KMS-11 (cell line): ENCODE measurements at regions not wholly inside any gene's neighbourhood (a gene's known extent, or its start where the extent isn't known, plus 50 kb on each side); places are given as distances from the start of the nearest gene placed in this dataset.

ENCODE experiments used
- H2AFZ ChIP-seq: fragments of 200-600 bp; sonication (generic); 2 replicates; pipeline ENCODE4 v1.6.1; 2016; ENCODE audit warnings: antibody characterized with exemption, mixed run types, low read depth
- H3K27ac ChIP-seq: fragments of 200-600 bp; sonication (generic); 2 replicates; pipeline ENCODE4 v1.6.1; 2016; ENCODE audit warnings: mild to moderate bottlenecking, mixed run types
- H3K27me3 ChIP-seq: fragments of 200-600 bp; sonication (generic); 2 replicates; pipeline ENCODE4 v1.6.1; 2017; ENCODE audit warnings: mild to moderate bottlenecking, low read depth, mixed run types, moderate library complexity; ENCODE audit not compliant: insufficient read depth
- H3K36me3 ChIP-seq: fragments of 200-600 bp; sonication (generic); 2 replicates; pipeline ENCODE4 v1.6.1; 2017; ENCODE audit warnings: mild to moderate bottlenecking, mixed run types; ENCODE audit not compliant: insufficient read depth
- H3K4me1 ChIP-seq: fragments of 200-600 bp; sonication (generic); 2 replicates; pipeline ENCODE4 v1.6.1; 2016; ENCODE audit warnings: mild to moderate bottlenecking, low read depth, mixed run types; ENCODE audit not compliant: poor library complexity, severe bottlenecking
- H3K4me2 ChIP-seq: fragments of 200-600 bp; sonication (generic); 2 replicates; pipeline ENCODE4 v1.7.0; 2016; ENCODE audit warnings: mild to moderate bottlenecking, mixed run types
- H3K4me3 ChIP-seq: fragments of 200-600 bp; sonication (generic); IDR thresholded peaks from 2 replicates; pipeline ENCODE4 v1.6.1; 2017; ENCODE audit warnings: low read depth, low read length, mixed read lengths; ENCODE audit not compliant: insufficient read depth
- H3K79me2 ChIP-seq: fragments of 200-600 bp; sonication (generic); 2 replicates; pipeline ENCODE4 v1.6.1; 2016; ENCODE audit warnings: low read depth, mixed run types; ENCODE audit not compliant: insufficient read depth
- H3K9ac ChIP-seq: fragments of 200-600 bp; sonication (generic); 2 replicates; pipeline ENCODE4 v1.6.1; 2016; ENCODE audit warnings: mild to moderate bottlenecking, mixed run types
- H4K20me1 ChIP-seq: fragments of 200-600 bp; sonication (generic); 2 replicates; pipeline ENCODE4 v1.6.1; 2016; ENCODE audit warnings: mild to moderate bottlenecking, mixed run types; ENCODE audit not compliant: insufficient read depth
- TF ChIP-seq, protein P1 (sequence below): fragments of 200-600 bp; sonication (generic); conservative IDR thresholded peaks from 2 replicates; pipeline ENCODE4 v1.6.1; 2017; ENCODE audit warnings: low read depth, mild to moderate bottlenecking, antibody characterized with exemption, low read length, moderate library complexity, mixed read lengths

- peak overlapping the region; percentile 19 for H3K4me3 ChIP-seq
- no peaks in the 10 kb centered on the region for H3K36me3 ChIP-seq
- no peaks in the 10 kb centered on the region for H4K20me1 ChIP-seq
- no peaks in the 10 kb centered on the region for H3K27me3 ChIP-seq
- H3K79me2 ChIP-seq, result peaks cover 13% of the 10 kb centered on the region; the same call in 1 of the 2 replicates
- peak overlapping the region; percentile 86 for H2AFZ ChIP-seq
- TF ChIP-seq, protein P1, sequence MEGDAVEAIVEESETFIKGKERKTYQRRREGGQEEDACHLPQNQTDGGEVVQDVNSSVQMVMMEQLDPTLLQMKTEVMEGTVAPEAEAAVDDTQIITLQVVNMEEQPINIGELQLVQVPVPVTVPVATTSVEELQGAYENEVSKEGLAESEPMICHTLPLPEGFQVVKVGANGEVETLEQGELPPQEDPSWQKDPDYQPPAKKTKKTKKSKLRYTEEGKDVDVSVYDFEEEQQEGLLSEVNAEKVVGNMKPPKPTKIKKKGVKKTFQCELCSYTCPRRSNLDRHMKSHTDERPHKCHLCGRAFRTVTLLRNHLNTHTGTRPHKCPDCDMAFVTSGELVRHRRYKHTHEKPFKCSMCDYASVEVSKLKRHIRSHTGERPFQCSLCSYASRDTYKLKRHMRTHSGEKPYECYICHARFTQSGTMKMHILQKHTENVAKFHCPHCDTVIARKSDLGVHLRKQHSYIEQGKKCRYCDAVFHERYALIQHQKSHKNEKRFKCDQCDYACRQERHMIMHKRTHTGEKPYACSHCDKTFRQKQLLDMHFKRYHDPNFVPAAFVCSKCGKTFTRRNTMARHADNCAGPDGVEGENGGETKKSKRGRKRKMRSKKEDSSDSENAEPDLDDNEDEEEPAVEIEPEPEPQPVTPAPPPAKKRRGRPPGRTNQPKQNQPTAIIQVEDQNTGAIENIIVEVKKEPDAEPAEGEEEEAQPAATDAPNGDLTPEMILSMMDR, result no peak
- H3K9ac ChIP-seq, result peak overlapping the region; percentile 57; the same call in 1 of the 2 replicates
- H3K4me2 ChIP-seq, result no peak overlapping the region
- peak overlapping the region; percentile 66; the same call in 1 of the 2 replicates for H3K27ac ChIP-seq
- peaks cover 20% of the 10 kb centered on the region for H3K4me1 ChIP-seq
Observed at GRCh38 chr3:11719406-11720303, 75.9 kb upstream of the VGLL4 start.

DNA sequence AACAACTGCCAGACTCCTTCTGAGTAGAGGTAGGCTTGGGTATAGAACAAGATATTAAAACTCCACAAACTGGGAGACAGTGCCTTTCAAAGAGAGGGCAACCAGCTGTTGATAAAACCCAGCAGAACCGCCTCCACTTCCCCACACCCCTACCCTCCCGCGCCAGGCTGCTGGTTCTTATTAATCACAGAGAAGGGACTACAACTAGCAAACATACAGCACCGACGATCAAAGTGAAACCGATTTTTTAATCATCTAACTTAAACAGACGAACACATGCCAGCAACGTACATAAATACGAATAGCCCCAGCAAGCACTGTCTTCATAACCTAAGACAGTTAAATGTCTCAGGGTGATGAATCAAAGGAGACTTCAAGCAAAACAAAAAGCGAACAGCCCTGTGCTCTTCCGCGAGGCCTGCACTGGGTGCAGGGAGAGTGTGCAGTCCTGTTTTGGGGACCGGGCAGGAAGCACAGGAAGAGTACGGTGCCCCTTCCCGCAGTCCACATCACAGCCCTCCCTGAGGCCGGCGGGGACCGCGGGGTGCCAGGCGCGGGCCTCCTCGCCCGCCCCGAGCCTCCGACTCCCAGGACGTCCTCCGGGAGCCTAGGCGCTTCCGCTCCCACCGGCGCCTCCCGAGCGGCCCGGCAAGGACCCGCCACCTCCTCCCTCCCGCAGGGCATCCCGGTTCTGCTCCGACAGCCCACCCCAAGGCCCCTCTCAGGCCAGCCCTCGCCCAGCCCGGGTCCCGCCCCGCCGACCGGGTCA lies 75.1 kb upstream of the VGLL4 start:
- H3K9ac ChIP-seq, result peak overlapping the region; percentile 57; the same call in 1 of the 2 replicates
- TF ChIP-seq, protein P1, result no peak

GRCh38 chr3:11717768-11718636 lies 74.3 kb upstream of the VGLL4 start:
- Histone ChIP-seq H4K20me1 (no peaks in the 10 kb centered on the region), H3K27ac (peak overlapping the region; percentile 66; the same call in 1 of the 2 replicates), H3K4me2 (peak overlapping the region; percentile 77), H3K4me1 (peaks cover 20% of the 10 kb centered on the region), H3K36me3 (no peaks in the 10 kb centered on the region), H2AFZ (peak overlapping the region; percentile 86; the same call in 1 of the 2 replicates), H3K79me2 (peaks cover 13% of the 10 kb centered on the region; the same call in 1 of the 2 replicates), H3K27me3 (no peaks in the 10 kb centered on the region), H3K9ac (no peak overlapping the region), H3K4me3 (peak overlapping the region; percentile 19)
- TF ChIP-seq, protein P1, result no peak

More for the DNA sequence above, 75.1 kb upstream of the VGLL4 start:
- Histone ChIP-seq H3K79me2 (peaks cover 13% of the 10 kb centered on the region; the same call in 1 of the 2 replicates), H3K4me2 (peak overlapping the region; percentile 77), H3K27ac (peak overlapping the region; percentile 66; the same call in 1 of the 2 replicates), H2AFZ (peak overlapping the region; percentile 86), H3K27me3 (no peaks in the 10 kb centered on the region), H4K20me1 (no peaks in the 10 kb centered on the region), H3K36me3 (no peaks in the 10 kb centered on the region), H3K4me3 (peak overlapping the region; percentile 71), H3K4me1 (peaks cover 20% of the 10 kb centered on the region)

GRCh38 chr3:11717301-11717700 lies 73.6 kb upstream of the VGLL4 start:
- H2AFZ ChIP-seq, result no peak overlapping the region
- peaks cover 20% of the 10 kb centered on the region for H3K4me1 ChIP-seq
- H3K4me2 ChIP-seq, result no peak overlapping the region; the same call in 1 of the 2 replicates
- H3K79me2 ChIP-seq, result peaks cover 13% of the 10 kb centered on the region; the same call in 1 of the 2 replicates
- no peak overlapping the region for H3K27ac ChIP-seq
- TF ChIP-seq, protein P1, result no peak
- H3K9ac ChIP-seq, result no peak overlapping the region
- H3K27me3 ChIP-seq, result no peaks in the 10 kb centered on the region
- no peaks in the 10 kb centered on the region for H3K36me3 ChIP-seq
- H4K20me1 ChIP-seq, result no peaks in the 10 kb centered on the region
- no peak overlapping the region for H3K4me3 ChIP-seq
